Esophagus (tissue), 2 donors: ENCODE measurements at regions not wholly inside any gene's neighbourhood (a gene's known extent, or its start where the extent isn't known, plus 50 kb on each side); places are given as distances from the start of the nearest gene placed in this dataset.
"Not testable (repeated sequence)": the region's sequence is repeated elsewhere in the genome, so short reads cannot be mapped to it uniquely, and the experiment has no call there.

ENCODE experiments used
- H3K27ac ChIP-seq, 2 donors: one replicate each; pipeline ENCODE4 v1.5.1; 2013; ENCODE audit warnings: low read depth in 2 of 2, mild to moderate bottlenecking in 2 of 2, inconsistent platforms in 1 of 2, low read length in 1 of 2, moderate library complexity in 1 of 2
- H3K27me3 ChIP-seq, 2 donors: one replicate each; pipeline ENCODE4 v1.6.1; 2013; ENCODE audit warnings: low read length in 2 of 2, control low read depth in 1 of 2, mild to moderate bottlenecking in 1 of 2; ENCODE audit not compliant: insufficient read depth in 2 of 2, control insufficient read depth in 1 of 2
- H3K36me3 ChIP-seq, 2 donors: one replicate each; pipeline ENCODE4 v1.6.1; 2013; ENCODE audit warnings: low read length in 1 of 2; ENCODE audit not compliant: control insufficient read depth in 2 of 2, insufficient read depth in 2 of 2
- H3K4me1 ChIP-seq, 2 donors: one replicate each; pipeline ENCODE4 v1.6.1; 2013; ENCODE audit warnings: low read length in 1 of 2; ENCODE audit not compliant: control insufficient read depth in 2 of 2, insufficient read depth in 2 of 2
- H3K4me3 ChIP-seq, 2 donors: one replicate each; pipeline ENCODE4 v1.5.1; 2013; ENCODE audit warnings: low read length in 2 of 2, mild to moderate bottlenecking in 2 of 2, low read depth in 1 of 2, moderate library complexity in 1 of 2
- H3K9me3 ChIP-seq, 2 donors: one replicate each; pipeline ENCODE4 v1.6.1; 2013; ENCODE audit warnings: mild to moderate bottlenecking in 2 of 2, low read depth in 1 of 2, low read length in 1 of 2, moderate library complexity in 1 of 2; ENCODE audit not compliant: control insufficient read depth in 2 of 2, insufficient read depth in 1 of 2
- WGBS, 2 donors: extraction: QIAGEN DNeasy Blood & Tissue Kit; methylation state at CpG; one replicate each; pipeline ENCODE4 v1.1.7; 2013; 5-methylcytosine and 5-hydroxymethylcytosine counted together
- donor health status: healthy with polysubstance abuse.
- donor health status: Bipolar disorder and iron deficiency.

DNA sequence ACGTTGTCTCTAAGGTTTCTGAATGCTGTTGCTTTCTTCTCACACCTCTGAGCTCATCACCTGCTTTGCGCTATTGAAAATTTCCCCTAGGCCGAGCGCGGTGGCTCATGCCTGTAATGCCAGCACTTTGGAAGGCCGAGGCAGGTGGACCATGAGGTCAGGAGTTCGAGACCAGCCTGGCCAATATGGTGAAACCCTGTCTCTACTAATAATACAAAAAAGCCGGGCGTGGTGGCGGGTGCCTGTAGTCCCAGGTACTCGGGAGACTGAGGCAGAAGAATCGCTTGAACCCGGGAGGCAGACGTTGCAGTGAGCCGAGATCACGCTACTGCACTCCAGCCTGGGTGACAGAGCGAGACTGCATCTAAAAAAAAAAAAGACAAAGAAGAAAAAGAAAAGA lies 422.0 kb upstream of the DPH6 start:
- not testable (repeated sequence) for H3K36me3 ChIP-seq, H3K27me3 ChIP-seq, H3K27ac ChIP-seq, H3K9me3 ChIP-seq, H3K4me3 ChIP-seq, H3K4me1 ChIP-seq
- WGBS, 2 donors: 92% methylated on average over 17 of the region's 17 CpGs

DNA sequence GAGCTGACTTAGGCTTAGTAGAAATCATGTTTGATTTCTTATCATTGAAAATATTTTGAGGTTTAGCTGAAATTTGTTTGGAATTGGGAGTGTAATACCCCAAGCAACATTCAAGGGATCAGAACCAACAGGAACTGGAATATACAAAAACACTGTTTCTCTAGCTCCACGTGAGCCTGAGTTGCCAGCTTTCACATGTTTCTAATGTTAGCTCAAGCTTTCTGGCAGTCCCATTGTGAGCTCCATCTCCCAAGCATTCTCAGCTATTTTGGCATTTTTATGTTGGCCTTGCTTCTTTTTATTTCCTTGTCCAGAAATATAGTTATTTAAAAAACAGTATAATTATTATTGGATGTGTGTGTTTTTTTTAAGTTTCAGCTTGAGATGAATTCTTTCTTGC lies 427.1 kb upstream of the DPH6 start:
- Histone ChIP-seq H3K4me3 (no peak overlapping the region), H3K36me3 (no peaks in the 10 kb centered on the region), H3K27me3 (no peaks in the 10 kb centered on the region), H3K27ac (no peak overlapping the region), H3K4me1 (no peaks in the 10 kb centered on the region), H3K9me3 (no peaks in the 10 kb centered on the region)
- 34 to 39% methylated on average over 1 of the region's 1 CpG for WGBS, 2 donors

DNA sequence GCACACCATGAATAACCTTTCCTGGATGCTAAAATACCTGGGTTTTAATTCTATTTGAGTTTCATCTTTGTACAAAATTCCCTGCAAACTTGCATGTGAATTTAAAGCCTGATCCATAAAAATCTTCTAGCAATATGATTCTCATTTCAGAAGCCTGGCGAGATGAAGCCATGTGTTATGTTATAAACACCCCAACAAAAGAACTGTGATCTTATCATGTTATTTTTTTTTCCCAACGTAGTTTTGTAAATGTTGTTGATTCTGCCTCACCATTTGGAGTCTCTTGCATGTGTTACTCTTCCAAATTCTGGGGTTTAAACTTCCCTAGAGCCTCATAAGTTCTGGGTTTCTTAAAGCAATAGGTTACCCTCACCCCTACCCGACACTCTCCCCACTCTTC lies 428.1 kb upstream of the DPH6 start:
- H3K27me3 ChIP-seq: no peaks in the 10 kb centered on the region
- H3K9me3 ChIP-seq: no peaks in the 10 kb centered on the region
- H3K4me3 ChIP-seq: no peak overlapping the region
- no peak overlapping the region for H3K27ac ChIP-seq
- H3K4me1 ChIP-seq: no peaks in the 10 kb centered on the region
- no peaks in the 10 kb centered on the region for H3K36me3 ChIP-seq
- 79% methylated on average over 3 of the region's 3 CpGs for WGBS, 2 donors

GRCh38 chr15:35975941-35976340 lies 430.0 kb upstream of the DPH6 start:
- Histone ChIP-seq H3K4me1 (no peaks in the 10 kb centered on the region), H3K27ac (no peak overlapping the region), H3K27me3 (no peaks in the 10 kb centered on the region), H3K36me3 (no peaks in the 10 kb centered on the region), H3K4me3 (no peak overlapping the region), H3K9me3 (no peaks in the 10 kb centered on the region)
- WGBS, 2 donors: 91 to 93% methylated on average over 4 of the region's 4 CpGs

- Histone ChIP-seq H3K9me3 (no peaks in the 10 kb centered on the region), H3K36me3 (no peaks in the 10 kb centered on the region), H3K27ac (no peak overlapping the region), H3K4me1 (no peaks in the 10 kb centered on the region), H3K27me3 (no peaks in the 10 kb centered on the region), H3K4me3 (no peak overlapping the region)
- WGBS, 2 donors: 78 to 80% methylated on average over 2 of the region's 2 CpGs
Measured at GRCh38 chr15:35979608-35980007, 433.6 kb upstream of the DPH6 start.

- H3K27ac ChIP-seq: no peak overlapping the region
- H3K9me3 ChIP-seq: no peaks in the 10 kb centered on the region
- no peaks in the 10 kb centered on the region for H3K27me3 ChIP-seq
- H3K4me3 ChIP-seq: no peak overlapping the region
- no peaks in the 10 kb centered on the region for H3K4me1 ChIP-seq
- no peaks in the 10 kb centered on the region for H3K36me3 ChIP-seq
Measured at GRCh38 chr15:35980719-35981118, 434.8 kb upstream of the DPH6 start.

- 31 to 45% methylated on average over 7 of the region's 7 CpGs for WGBS, 2 donors
Measured at GRCh38 chr15:35986191-35986721, 440.3 kb upstream of the DPH6 start.

DNA sequence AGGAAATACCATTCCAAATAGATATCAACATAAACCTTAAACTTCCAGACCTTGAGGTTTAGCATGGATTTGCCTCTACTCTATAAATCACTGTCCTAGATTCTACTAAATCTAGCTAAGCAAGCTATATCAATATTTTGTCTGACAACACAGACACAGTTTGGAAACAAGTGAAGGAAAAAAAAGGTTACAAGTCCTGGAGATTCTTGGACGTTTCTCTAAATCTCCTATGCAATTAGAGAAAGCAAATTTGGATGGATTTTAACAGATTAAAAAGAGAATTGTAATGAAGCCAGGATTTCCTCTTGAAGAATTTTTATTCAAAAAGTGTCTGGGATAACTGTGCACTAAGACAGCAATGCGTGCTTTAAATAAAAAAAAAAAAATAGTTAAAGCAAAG lies 441.1 kb upstream of the DPH6 start:
- no peaks in the 10 kb centered on the region for H3K27me3 ChIP-seq
- no peaks in the 10 kb centered on the region for H3K36me3 ChIP-seq
- no peak overlapping the region for H3K4me3 ChIP-seq
- no peak overlapping the region for H3K27ac ChIP-seq
- no peaks in the 10 kb centered on the region for H3K9me3 ChIP-seq
- 39 to 52% methylated on average over 2 of the region's 2 CpGs for WGBS, 2 donors
- no peaks in the 10 kb centered on the region for H3K4me1 ChIP-seq

More at GRCh38 chr15:35986191-35986721, 440.3 kb upstream of the DPH6 start:
- Histone ChIP-seq H3K27me3 (no peaks in the 10 kb centered on the region), H3K27ac (no peak overlapping the region), H3K36me3 (no peaks in the 10 kb centered on the region), H3K9me3 (no peaks in the 10 kb centered on the region), H3K4me3 (no peak overlapping the region), H3K4me1 (no peaks in the 10 kb centered on the region)

- H3K4me1 ChIP-seq: no peaks in the 10 kb centered on the region
- no peaks in the 10 kb centered on the region for H3K36me3 ChIP-seq
- H3K27ac ChIP-seq: no peak overlapping the region
- H3K27me3 ChIP-seq: no peaks in the 10 kb centered on the region
- no peaks in the 10 kb centered on the region for H3K9me3 ChIP-seq
- WGBS, 2 donors: 59 to 74% methylated on average over 3 of the region's 3 CpGs
- no peak overlapping the region for H3K4me3 ChIP-seq
Measured at GRCh38 chr15:35991386-35991785, 445.4 kb upstream of the DPH6 start.

GRCh38 chr15:35992791-35993190 lies 446.8 kb upstream of the DPH6 start:
- Histone ChIP-seq H3K4me3 (no peak overlapping the region), H3K27ac (no peak overlapping the region), H3K9me3 (no peaks in the 10 kb centered on the region), H3K36me3 (no peaks in the 10 kb centered on the region), H3K27me3 (no peaks in the 10 kb centered on the region), H3K4me1 (no peaks in the 10 kb centered on the region)
- 80 to 84% methylated on average over 2 of the region's 2 CpGs for WGBS, 2 donors
